CD4-positive, alpha-beta T cell (primary cell): ENCODE measurements at regions not wholly inside any gene's neighbourhood (a gene's known extent, or its start where the extent isn't known, plus 50 kb on each side); places are given as distances from the start of the nearest gene placed in this dataset.

ENCODE experiments used
- ATAC-seq: fragments of 200-7000 bp; cut with Tn5 transposase; one replicate; pipeline ENCODE4 v1.10.0; 2022; ENCODE audit warnings: mild to moderate bottlenecking; ENCODE audit not compliant: poor library complexity
- CTCF ChIA-PET: fragments of 350-600 bp; sonication (Branson Sonifier 250); formaldehyde crosslinking; loops from one replicate; lab custom pipeline; 2021; ENCODE audit warnings: antibody characterized with exemption, inconsistent platforms; lab: Charles Lee
- POLR2A ChIA-PET: fragments of 350-600 bp; sonication (Branson Sonifier 250); formaldehyde crosslinking; loops from one replicate; lab custom pipeline; 2021; ENCODE audit warnings: antibody characterized with exemption, inconsistent platforms; lab: Charles Lee
- DNase-seq, 14 experiments: peaks; one replicate each; pipeline ENCODE4 v3.0.0-alpha.2; 2013 to 2020; ENCODE audit warnings: mixed read lengths in 2 of 14
- H3K27ac ChIP-seq, 2 donors: one replicate each; pipeline versions ENCODE4 v1.5.1 to v1.7.0; 2013; ENCODE audit warnings: low read length in 2 of 2, low read depth in 1 of 2, mild to moderate bottlenecking in 1 of 2
- H3K27me3 ChIP-seq, 2 experiments: 1 replicate in 1 of 2; 2 replicates in 1 of 2; pipeline versions ENCODE4 v1.6.1 to v1.7.0; 2013; ENCODE audit warnings: low read length in 2 of 2, control low read depth in 1 of 2, mild to moderate bottlenecking in 1 of 2, moderate library complexity in 1 of 2; ENCODE audit not compliant: insufficient read depth in 2 of 2, control insufficient read depth in 1 of 2
- H3K36me3 ChIP-seq: one replicate; pipeline ENCODE4 v1.6.1; 2013; ENCODE audit warnings: low read length, control low read depth; ENCODE audit not compliant: insufficient read depth
- H3K4me1 ChIP-seq: one replicate; pipeline ENCODE4 v1.6.1; 2013; ENCODE audit warnings: low read length, control low read depth; ENCODE audit not compliant: insufficient read depth
- H3K4me3 ChIP-seq: one replicate; pipeline ENCODE4 v1.5.1; 2013; ENCODE audit warnings: mild to moderate bottlenecking, low read length, moderate library complexity
- H3K9me3 ChIP-seq, 2 experiments: 1 replicate in 1 of 2; 2 replicates in 1 of 2; pipeline versions ENCODE4 v1.6.1 to v1.7.0; 2013; ENCODE audit warnings: low read length in 2 of 2, mild to moderate bottlenecking in 2 of 2, control low read depth in 1 of 2, moderate library complexity in 1 of 2; ENCODE audit not compliant: control insufficient read depth in 1 of 2, insufficient read depth in 1 of 2
- H3K27ac Mint-ChIP-seq: one replicate; pipeline ENCODE4 v1.8.0; 2020; ENCODE audit warnings: mixed read lengths
- H3K27me3 Mint-ChIP-seq: one replicate; pipeline ENCODE4 v1.8.0; 2021; ENCODE audit warnings: mixed read lengths
- H3K36me3 Mint-ChIP-seq: one replicate; pipeline ENCODE4 v1.8.0; 2021; ENCODE audit warnings: low read depth, mixed read lengths
- H3K4me1 Mint-ChIP-seq: one replicate; pipeline ENCODE4 v1.8.0; 2021; ENCODE audit warnings: low read depth, mixed read lengths
- H3K4me3 Mint-ChIP-seq: one replicate; pipeline ENCODE4 v1.8.0; 2020; ENCODE audit warnings: mild to moderate bottlenecking, mixed read lengths
- H3K9me3 Mint-ChIP-seq: one replicate; pipeline ENCODE4 v1.8.0; 2020; ENCODE audit warnings: mixed read lengths
- CTCF ChIP-seq: fragments of 200-600 bp; IDR thresholded peaks from one replicate; pipeline ENCODE4 v1.8.0; 2022; ENCODE audit warnings: antibody characterized with exemption, mild to moderate bottlenecking
- intact Hi-C, 2 experiments: fragments of 100-400 bp; cut with DNase I in 1 of 2; cut with micrococcal nuclease in 1 of 2; formaldehyde crosslinking; loops; one replicate each; pipeline versions ENCODE4 v1.15.1 to v1.9.0; 2023 to 2025; cut with DNase I, micrococcal nuclease

GRCh38 chr6:156652231-156652750, 124.9 kb upstream of the ARID1B start:
- H3K9me3 ChIP-seq: no peaks in the 10 kb centered on the region
- Mint-ChIP-seq H3K4me3 (no peak overlapping the region), H3K36me3 (no peaks in the 10 kb centered on the region), H3K27me3 (peaks cover 10% of the 10 kb centered on the region), H3K27ac (no peak overlapping the region), H3K9me3 (no peaks in the 10 kb centered on the region), H3K4me1 (peaks cover 10% of the 10 kb centered on the region)
- H3K27me3 ChIP-seq: peaks cover 0 to 2% of the 10 kb centered on the region in 2 experiments
- no peak overlapping the region for H3K4me3 ChIP-seq
- no peak for DNase-seq
- no peak for ATAC-seq
- H3K4me1 ChIP-seq: no peaks in the 10 kb centered on the region
- CTCF ChIA-PET: no interaction called here
- TF ChIP-seq CTCF: no peak
- intact Hi-C loops: no loop called here
- POLR2A ChIA-PET: no interaction called here
- H3K27ac ChIP-seq: no peak overlapping the region
- no peaks in the 10 kb centered on the region for H3K36me3 ChIP-seq

GRCh38 chr6:156651486-156651885, 125.7 kb upstream of the ARID1B start:
- H3K4me3 Mint-ChIP-seq: no peak overlapping the region
- no peaks in the 10 kb centered on the region for H3K9me3 ChIP-seq
- no peak overlapping the region for H3K4me3 ChIP-seq
- no peak overlapping the region for H3K27ac ChIP-seq
- no peak for TF ChIP-seq CTCF
- CTCF ChIA-PET: no interaction called here
- DNase-seq: no peak
- H3K9me3 Mint-ChIP-seq: no peaks in the 10 kb centered on the region
- H3K27ac Mint-ChIP-seq: no peak overlapping the region
- peaks cover 18% of the 10 kb centered on the region for H3K4me1 Mint-ChIP-seq
- H3K4me1 ChIP-seq: no peaks in the 10 kb centered on the region
- no peaks in the 10 kb centered on the region for H3K36me3 ChIP-seq
- ATAC-seq: no peak
- POLR2A ChIA-PET: no interaction called here
- intact Hi-C loops: no loop called here
- peaks cover 0 to 8% of the 10 kb centered on the region in 2 experiments for H3K27me3 ChIP-seq
- H3K27me3 Mint-ChIP-seq: peaks cover 18% of the 10 kb centered on the region
- no peaks in the 10 kb centered on the region for H3K36me3 Mint-ChIP-seq

GRCh38 chr6:156650896-156651390, 126.2 kb upstream of the ARID1B start:
- peaks cover 0 to 8% of the 10 kb centered on the region in 2 experiments for H3K27me3 ChIP-seq
- DNase-seq: no peak
- no peak for TF ChIP-seq CTCF
- H3K4me1 Mint-ChIP-seq: peaks cover 21% of the 10 kb centered on the region
- no peaks in the 10 kb centered on the region for H3K4me1 ChIP-seq
- CTCF ChIA-PET: no interaction called here
- no peaks in the 10 kb centered on the region for H3K36me3 Mint-ChIP-seq
- intact Hi-C loops: no loop called here
- no peak overlapping the region for H3K4me3 ChIP-seq
- no peak overlapping the region for H3K27ac ChIP-seq
- no peaks in the 10 kb centered on the region for H3K9me3 Mint-ChIP-seq
- no peak overlapping the region for H3K27ac Mint-ChIP-seq
- no peaks in the 10 kb centered on the region for H3K9me3 ChIP-seq
- H3K4me3 Mint-ChIP-seq: no peak overlapping the region
- H3K27me3 Mint-ChIP-seq: peaks cover 23% of the 10 kb centered on the region
- no peak for ATAC-seq
- no peaks in the 10 kb centered on the region for H3K36me3 ChIP-seq
- POLR2A ChIA-PET: no interaction called here
